ENCODE measurements at regions not wholly inside any gene's neighbourhood (a gene's known extent, or its start where the extent isn't known, plus 50 kb on each side); places are given as distances from the start of the nearest gene placed in this dataset.

GRCh38 chr9:21672140-21672539, 130.3 kb upstream of the MTAP start:
- no peak for DNase-seq

DNA sequence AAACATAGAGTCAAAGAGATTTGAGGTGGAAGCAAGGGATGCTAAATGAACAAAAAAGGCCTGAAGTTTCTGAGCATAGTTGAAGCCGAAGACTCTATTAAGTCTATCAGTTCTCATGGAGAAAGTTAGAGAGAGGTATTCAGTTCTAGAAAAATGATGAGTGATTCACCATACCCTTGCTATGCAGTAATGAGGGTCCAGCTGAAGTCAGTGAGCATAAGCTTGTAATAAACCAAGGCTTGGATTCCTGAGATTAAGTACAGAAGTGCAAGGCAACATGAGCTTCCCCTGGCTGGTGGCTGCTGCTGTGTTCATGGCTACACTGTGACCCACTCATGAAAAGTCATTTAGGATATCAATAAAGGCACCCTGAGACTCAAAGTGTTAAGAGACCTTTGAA, 129.7 kb upstream of the MTAP start:
- DNase-seq = no peak

- DNase-seq = no peak
Measured at GRCh38 chr9:21674894-21675293, 127.5 kb upstream of the MTAP start.

GRCh38 chr9:21677387-21677786, 125.0 kb upstream of the MTAP start:
- DNase-seq = no peak

GRCh38 chr9:21677834-21678233, 124.6 kb upstream of the MTAP start:
- DNase-seq = no peak

GRCh38 chr9:21679432-21679831, 123.0 kb upstream of the MTAP start:
- DNase-seq = no peak

GRCh38 chr9:21680590-21680989, 121.8 kb upstream of the MTAP start:
- DNase-seq = no peak

DNA sequence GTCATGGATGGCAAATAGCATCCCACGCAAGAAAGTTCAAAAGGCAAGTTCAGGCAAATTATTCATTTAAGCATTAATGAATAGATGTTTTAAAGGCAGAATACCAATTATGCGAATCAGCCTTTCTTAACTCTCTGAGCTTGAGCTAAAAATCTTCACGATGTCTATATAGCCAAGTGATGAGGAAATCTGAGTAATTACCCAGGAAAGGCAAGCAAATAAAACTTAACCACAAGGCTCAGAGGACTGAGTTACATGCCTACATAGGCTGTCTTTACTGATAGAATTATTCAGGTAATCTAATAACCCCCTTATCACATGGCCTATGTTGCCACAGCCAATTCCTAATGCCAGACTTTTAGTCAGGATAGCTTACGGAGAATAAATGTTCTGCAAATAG, 120.8 kb upstream of the MTAP start:
- no peak for DNase-seq

- no peak for DNase-seq
Measured at GRCh38 chr9:21682381-21682780, 120.1 kb upstream of the MTAP start.

DNA sequence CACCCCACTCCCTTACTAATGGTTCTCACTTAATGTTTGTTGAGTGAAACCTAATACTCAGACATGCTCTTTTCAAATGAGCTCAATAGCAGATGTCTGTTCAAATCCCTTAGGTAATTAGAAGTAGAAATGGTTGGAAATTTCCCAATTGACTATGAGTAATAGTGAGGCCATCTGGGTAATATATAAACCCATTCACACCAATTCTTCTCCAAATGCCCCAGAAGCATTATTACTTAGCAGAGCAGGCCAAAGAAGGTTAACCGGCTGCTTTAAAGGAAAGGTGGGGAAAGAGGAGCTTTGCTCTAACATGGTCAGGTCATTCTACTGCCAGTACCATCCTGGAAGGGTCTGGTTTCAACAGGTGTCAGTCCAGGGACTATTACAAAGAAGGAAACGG, 119.5 kb upstream of the MTAP start:
- DNase-seq = no peak

- no peak for DNase-seq
Measured at GRCh38 chr9:21683484-21684175, 118.8 kb upstream of the MTAP start.

DNA sequence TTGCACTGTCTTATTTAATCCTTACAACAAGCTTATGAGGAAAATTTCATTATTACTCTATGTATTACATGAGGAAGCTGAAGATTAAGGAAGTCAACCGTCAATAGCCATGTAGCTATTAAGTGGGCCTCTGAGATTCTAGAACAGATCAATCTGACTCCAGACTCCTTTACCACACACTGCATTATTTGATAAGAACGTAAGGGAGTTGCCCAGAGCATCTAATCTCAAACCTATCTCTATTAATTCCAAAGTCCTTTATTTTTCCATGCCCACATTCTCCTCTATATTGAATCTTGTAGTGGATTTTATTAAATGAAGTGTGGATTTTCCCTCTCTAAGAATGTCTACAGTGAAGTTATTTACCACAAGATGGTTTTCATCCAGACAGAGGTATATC, 118.2 kb upstream of the MTAP start:
- DNase-seq = no peak

DNA sequence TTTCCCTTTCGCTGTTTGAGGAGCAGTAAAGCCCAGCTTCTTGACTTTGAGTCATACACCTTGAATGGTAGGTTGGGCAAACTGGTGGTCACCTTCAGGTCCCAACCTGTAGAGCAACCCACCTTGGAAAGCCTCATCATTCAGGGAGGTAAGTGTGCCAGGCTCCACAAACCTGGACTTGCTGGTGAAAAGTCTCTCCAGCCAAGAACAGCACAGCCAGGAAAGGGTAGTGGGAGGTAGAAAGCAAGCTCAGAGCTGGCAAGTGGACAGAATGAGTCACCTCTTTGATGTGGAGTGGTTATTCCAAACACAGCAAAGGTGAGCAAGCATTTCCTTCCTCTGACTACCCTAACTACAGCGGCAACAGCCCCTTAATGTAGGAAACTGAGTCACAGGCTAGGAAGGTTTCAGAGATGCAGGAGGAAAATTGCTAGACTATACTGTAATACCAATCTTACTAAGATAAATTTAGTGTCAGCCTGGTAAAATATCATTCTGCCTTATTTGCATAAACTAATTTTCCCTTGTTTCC, 117.5 kb upstream of the MTAP start:
- peak; percentile 22 for DNase-seq

GRCh38 chr9:21685502-21685901, 116.9 kb upstream of the MTAP start:
- no peak for DNase-seq

- DNase-seq = no peak
Measured at GRCh38 chr9:21686738-21687137, 115.7 kb upstream of the MTAP start.

DNA sequence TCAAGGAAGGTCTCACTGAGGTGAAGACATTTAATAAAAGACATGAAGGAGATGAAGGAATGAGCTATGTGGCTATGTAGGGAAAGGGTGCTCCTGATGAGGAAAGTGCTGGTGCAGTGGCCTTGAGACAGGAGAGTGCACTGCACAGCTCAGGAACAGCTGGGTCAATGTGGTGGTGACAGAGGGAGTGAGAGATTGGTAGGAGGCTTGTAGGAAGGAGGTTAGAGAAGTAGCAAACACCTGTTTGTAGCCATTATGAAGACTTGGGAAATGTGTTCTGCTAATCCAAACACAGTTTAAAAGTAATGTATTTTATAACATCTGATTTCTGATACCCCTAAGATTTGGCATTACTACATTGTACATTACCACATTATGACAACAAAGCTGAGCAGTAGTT, 115.1 kb upstream of the MTAP start:
- no peak for DNase-seq

DNA sequence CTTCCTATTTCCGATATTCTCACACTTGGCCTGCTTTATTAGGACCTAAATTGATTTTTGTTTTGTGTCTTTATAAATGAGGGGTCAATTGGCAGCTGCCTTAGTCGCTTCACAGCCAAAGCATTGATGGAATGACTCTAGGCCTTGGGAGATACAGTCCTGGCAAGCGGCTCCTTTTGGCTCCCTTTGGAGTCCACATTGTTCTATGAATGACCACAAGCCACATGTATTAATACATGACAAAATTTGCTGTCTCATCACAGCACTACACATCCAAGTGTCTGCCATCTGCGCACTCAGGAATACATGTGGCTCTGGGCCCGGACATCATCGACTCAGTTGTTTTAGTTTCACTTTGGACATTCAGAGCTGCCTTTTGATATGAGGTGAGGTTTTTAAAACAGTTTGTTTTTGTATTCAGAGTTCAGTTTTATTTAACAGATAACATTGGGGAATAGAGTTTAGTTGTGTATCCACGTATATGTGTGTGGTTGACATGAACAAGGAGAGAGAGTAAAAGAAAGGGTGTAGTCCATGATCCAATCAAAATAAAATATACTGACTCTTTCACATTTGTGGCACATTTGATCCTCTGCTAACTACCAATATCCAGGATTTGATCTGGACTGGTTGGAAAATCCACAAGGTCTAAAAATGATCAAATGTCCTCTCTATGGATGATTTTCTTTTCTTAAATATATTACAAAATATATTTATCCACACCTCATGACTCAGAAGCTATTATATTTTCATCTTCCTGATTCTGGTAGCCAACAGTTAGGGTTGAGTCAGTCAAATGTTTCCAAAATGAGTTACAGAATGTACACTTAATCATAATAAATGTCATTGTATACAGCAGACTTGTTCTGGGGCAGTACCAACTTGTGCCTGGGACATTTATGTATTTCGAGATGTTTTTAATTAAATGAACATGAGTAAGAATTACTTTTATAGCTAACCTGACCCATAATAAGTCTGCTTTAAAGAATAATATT, 114.0 kb upstream of the MTAP start:
- no peak for DNase-seq

- DNase-seq = no peak
Measured at GRCh38 chr9:21689854-21690253, 112.6 kb upstream of the MTAP start.

- DNase-seq = no peak
Measured at GRCh38 chr9:21690561-21690960, 111.9 kb upstream of the MTAP start.

GRCh38 chr9:21692390-21692789, 110.0 kb upstream of the MTAP start:
- no peak for DNase-seq

DNA sequence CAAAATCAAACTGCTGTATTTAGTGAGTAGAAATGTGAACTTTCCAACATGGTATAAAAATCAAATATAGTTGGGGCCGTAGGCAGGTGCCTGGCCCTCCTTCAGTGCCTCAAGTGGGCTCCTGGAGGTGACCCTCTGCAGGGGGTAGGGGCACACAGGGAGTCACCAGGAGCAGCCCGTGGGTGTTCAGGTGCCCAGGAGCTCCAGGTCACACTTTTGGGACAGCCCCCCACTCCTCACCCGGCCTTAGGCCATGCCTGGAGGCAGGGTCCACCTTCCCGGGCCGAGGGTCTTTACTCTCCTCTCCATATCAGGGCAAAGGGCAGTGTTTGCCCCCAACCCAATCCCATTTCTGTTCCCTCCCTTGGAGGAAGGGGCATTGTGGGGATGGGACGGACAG, 108.0 kb upstream of the MTAP start:
- DNase-seq = no peak

- no peak for DNase-seq
Measured at GRCh38 chr9:21695443-21695842, 107.0 kb upstream of the MTAP start.

GRCh38 chr9:21695874-21696341, 106.5 kb upstream of the MTAP start:
- DNase-seq = no peak

- no peak for DNase-seq
Measured at GRCh38 chr9:21696411-21696871, 106.0 kb upstream of the MTAP start.
